ENCODE measurements at regions not wholly inside any gene's neighbourhood (a gene's known extent, or its start where the extent isn't known, plus 50 kb on each side); places are given as distances from the start of the nearest gene placed in this dataset.

DNA sequence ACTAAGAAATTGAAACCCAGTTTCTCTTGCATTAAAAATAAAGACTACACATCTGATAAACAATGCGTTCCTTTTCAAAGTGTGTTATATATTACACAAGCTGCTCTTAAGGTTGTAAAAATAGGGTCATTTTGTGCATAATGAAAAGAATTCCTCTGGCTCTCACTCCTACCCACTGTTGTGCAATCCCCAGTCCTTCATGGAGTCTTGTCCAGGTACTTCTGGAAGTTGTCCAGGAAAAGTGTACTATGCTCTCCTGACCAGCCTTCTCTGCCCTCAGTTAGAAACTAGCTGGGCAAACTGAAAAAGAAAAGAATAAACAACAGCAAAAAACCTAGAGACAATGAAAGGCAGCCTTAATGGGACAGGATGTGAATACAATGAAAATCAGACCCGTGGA lies 345.5 kb upstream of the PAPPA start:
- in situ Hi-C loops (cut with HindIII; ENCODE audit: extremely low pct_ligation_motif_present, low pct_unique_long_range_greater_than_20kb) (no loop called here), intact Hi-C loops (cut with micrococcal nuclease; ENCODE audit: unreplicated experiment) (no loop called here)
- CTCF ChIA-PET (ENCODE audit: low intra/inter-chr PET ratio, low total read pairs), result no interaction called here
- TF ChIP-seq CEBPB (IDR thresholded peaks at IDR 0.05; ENCODE audit: borderline replicate concordance, low read depth, low read length) (peak; percentile 28; the same call in 1 of the 2 replicates), ZNF207 (IDR thresholded peaks at IDR 0.05; ENCODE audit: borderline replicate concordance) (no peak)
- BruUV-seq (replicated peaks), result no TSS peak
- no peak overlapping the region for H3K4me2 ChIP-seq (ENCODE audit: low read depth, low read length)
- WGBS (ENCODE audit: low lambda C conversion rate), result 3% methylated on average over 2 of the region's 2 CpGs
- no peaks in the 10 kb centered on the region for H4K20me1 ChIP-seq (ENCODE audit: insufficient read depth, low read length)
- H3K36me3 ChIP-seq (replicated peaks in 1 of 2; ENCODE audit: control insufficient read depth in 1 of 2, insufficient read depth in 2 of 2, low read length in 2 of 2), result no peaks in the 10 kb centered on the region
- no peaks in the 10 kb centered on the region for H3K9me3 ChIP-seq (ENCODE audit: low read length)
- no peak overlapping the region for H3K9ac ChIP-seq (ENCODE audit: insufficient read depth, low read depth, low read length)
- no peak for DNase-seq (ENCODE audit: low spot score)
- H3K27me3 ChIP-seq (ENCODE audit: control insufficient read depth in 1 of 2, insufficient read depth in 2 of 2, low read length in 2 of 2), result no peaks in the 10 kb centered on the region
- no peak overlapping the region for H3K27ac ChIP-seq (ENCODE audit: extremely low read length, insufficient read depth, low read length)
- H2AFZ ChIP-seq (ENCODE audit: low read length), result no peak overlapping the region
- H3K4me1 ChIP-seq (ENCODE audit: insufficient read depth, low read length), result no peaks in the 10 kb centered on the region
- ATAC-seq, result no peak
- POLR2A ChIA-PET, result no interaction called here
- FAIRE-seq, result no peak
- H3K4me3 ChIP-seq (replicated peaks in 1 of 3; ENCODE audit: insufficient read depth in 1 of 3, low read depth in 2 of 3, low read length in 3 of 3), result no peak overlapping the region
- H3K79me2 ChIP-seq (ENCODE audit: insufficient read depth, low read length), result no peaks in the 10 kb centered on the region

DNA sequence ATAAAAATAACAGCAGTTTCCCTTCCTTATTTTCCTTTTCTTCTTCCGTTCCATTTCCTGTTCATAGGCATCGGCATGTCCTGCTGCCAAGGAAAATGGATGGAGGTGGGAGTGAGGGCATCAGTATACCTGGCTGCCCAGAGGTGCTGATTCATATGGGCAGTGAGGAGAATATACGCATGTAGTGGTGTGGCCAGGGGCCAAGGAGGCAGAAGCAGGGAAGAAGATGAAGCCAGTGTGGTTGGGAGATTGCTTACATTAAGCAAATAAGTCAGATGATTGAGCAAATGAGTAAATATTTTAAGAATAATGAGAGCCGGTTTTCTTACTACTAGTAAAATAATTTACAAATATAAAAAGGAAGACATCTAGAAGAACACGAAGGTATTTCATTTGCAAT lies 344.9 kb upstream of the PAPPA start:
- DNase-seq (ENCODE audit: low spot score), result no peak
- intact Hi-C loops (cut with micrococcal nuclease; ENCODE audit: unreplicated experiment), result no loop called here
- BruUV-seq (replicated peaks), result no TSS peak
- Histone ChIP-seq H2AFZ (ENCODE audit: low read length) (no peak overlapping the region), H3K9me3 (ENCODE audit: low read length) (no peaks in the 10 kb centered on the region), H3K4me2 (ENCODE audit: low read depth, low read length) (no peak overlapping the region), H3K27me3 (ENCODE audit: control insufficient read depth in 1 of 2, insufficient read depth in 2 of 2, low read length in 2 of 2) (no peaks in the 10 kb centered on the region), H4K20me1 (ENCODE audit: insufficient read depth, low read length) (no peaks in the 10 kb centered on the region), H3K27ac (ENCODE audit: extremely low read length, insufficient read depth, low read length) (no peak overlapping the region), H3K9ac (ENCODE audit: insufficient read depth, low read depth, low read length) (no peak overlapping the region), H3K36me3 (replicated peaks in 1 of 2; ENCODE audit: control insufficient read depth in 1 of 2, insufficient read depth in 2 of 2, low read length in 2 of 2) (no peaks in the 10 kb centered on the region), H3K4me1 (ENCODE audit: insufficient read depth, low read length) (no peaks in the 10 kb centered on the region), H3K79me2 (ENCODE audit: insufficient read depth, low read length) (no peaks in the 10 kb centered on the region), H3K4me3 (replicated peaks in 1 of 3; ENCODE audit: insufficient read depth in 1 of 3, low read depth in 2 of 3, low read length in 3 of 3) (no peak overlapping the region)
- no peak for FAIRE-seq
- 17% methylated on average over 5 of the region's 5 CpGs for WGBS (ENCODE audit: low lambda C conversion rate)
- in situ Hi-C loops (cut with HindIII; ENCODE audit: extremely low pct_ligation_motif_present, low pct_unique_long_range_greater_than_20kb), result no loop called here
- POLR2A ChIA-PET, result no interaction called here
- ATAC-seq, result no peak
- CTCF ChIA-PET (ENCODE audit: low intra/inter-chr PET ratio, low total read pairs), result no interaction called here
- TF ChIP-seq ZFX (CRISPR knock-in tag; IDR thresholded peaks at IDR 0.05; ENCODE audit: low read depth), result no peak
- no peak for TF ChIP-seq ZNF558 (CRISPR knock-in tag; IDR thresholded peaks at IDR 0.05; ENCODE audit: borderline replicate concordance)
- no peak for TF ChIP-seq MLLT10 (CRISPR knock-in tag; IDR thresholded peaks at IDR 0.05)
- no peak for TF ChIP-seq ZNF713 (CRISPR knock-in tag; IDR thresholded peaks at IDR 0.05)
- no peak for TF ChIP-seq ZBTB42 (CRISPR knock-in tag; IDR thresholded peaks at IDR 0.05)
- TF ChIP-seq, protein P1, sequence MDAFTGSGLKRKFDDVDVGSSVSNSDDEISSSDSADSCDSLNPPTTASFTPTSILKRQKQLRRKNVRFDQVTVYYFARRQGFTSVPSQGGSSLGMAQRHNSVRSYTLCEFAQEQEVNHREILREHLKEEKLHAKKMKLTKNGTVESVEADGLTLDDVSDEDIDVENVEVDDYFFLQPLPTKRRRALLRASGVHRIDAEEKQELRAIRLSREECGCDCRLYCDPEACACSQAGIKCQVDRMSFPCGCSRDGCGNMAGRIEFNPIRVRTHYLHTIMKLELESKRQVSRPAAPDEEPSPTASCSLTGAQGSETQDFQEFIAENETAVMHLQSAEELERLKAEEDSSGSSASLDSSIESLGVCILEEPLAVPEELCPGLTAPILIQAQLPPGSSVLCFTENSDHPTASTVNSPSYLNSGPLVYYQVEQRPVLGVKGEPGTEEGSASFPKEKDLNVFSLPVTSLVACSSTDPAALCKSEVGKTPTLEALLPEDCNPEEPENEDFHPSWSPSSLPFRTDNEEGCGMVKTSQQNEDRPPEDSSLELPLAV (CRISPR knock-in tag; conservative IDR thresholded peaks at IDR 0.05; ENCODE audit: low read depth), result no peak
- TF ChIP-seq GTF3A (CRISPR knock-in tag; conservative IDR thresholded peaks at IDR 0.05), result no peak
- no peak for TF ChIP-seq CENPX (CRISPR knock-in tag; IDR thresholded peaks at IDR 0.05)
- no peak for TF ChIP-seq KDM5A (IDR thresholded peaks at IDR 0.05; ENCODE audit: borderline replicate concordance, low read length)
- TF ChIP-seq SP1 (IDR thresholded peaks at IDR 0.05), result no peak
- no peak for TF ChIP-seq SP1 (CRISPR knock-in tag; IDR thresholded peaks at IDR 0.05)
- no peak for TF ChIP-seq SMC3 (IDR thresholded peaks at IDR 0.05; ENCODE audit: low read length)
